ENCODE measurements at regions not wholly inside any gene's neighbourhood (a gene's known extent, or its start where the extent isn't known, plus 50 kb on each side); places are given as distances from the start of the nearest gene placed in this dataset.

DNA sequence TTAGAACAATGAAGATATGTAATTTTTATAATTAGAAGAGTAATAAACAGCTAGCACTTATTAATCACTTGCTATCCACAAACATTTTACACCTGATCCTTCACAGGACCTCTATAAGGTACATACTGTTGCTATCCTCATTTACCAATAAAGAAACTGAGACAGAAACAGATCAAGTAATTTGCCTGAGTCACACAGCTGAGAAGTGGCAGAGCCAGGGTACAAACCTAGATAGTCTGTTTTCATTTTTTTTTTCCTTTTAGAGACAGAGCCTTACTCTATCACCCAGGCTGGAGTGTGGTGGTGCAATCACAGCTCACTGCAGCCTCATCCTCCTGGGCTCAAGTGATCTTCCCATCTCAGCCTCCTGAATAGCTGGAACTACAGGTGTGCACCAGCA, 71.8 kb upstream of the PTH start:
- TF ChIP-seq EZH2 (IDR thresholded peaks at IDR 0.05) (no peak), EZH2phosphoT487 (IDR thresholded peaks at IDR 0.05) (no peak)
- TF ChIP-seq, protein P1, sequence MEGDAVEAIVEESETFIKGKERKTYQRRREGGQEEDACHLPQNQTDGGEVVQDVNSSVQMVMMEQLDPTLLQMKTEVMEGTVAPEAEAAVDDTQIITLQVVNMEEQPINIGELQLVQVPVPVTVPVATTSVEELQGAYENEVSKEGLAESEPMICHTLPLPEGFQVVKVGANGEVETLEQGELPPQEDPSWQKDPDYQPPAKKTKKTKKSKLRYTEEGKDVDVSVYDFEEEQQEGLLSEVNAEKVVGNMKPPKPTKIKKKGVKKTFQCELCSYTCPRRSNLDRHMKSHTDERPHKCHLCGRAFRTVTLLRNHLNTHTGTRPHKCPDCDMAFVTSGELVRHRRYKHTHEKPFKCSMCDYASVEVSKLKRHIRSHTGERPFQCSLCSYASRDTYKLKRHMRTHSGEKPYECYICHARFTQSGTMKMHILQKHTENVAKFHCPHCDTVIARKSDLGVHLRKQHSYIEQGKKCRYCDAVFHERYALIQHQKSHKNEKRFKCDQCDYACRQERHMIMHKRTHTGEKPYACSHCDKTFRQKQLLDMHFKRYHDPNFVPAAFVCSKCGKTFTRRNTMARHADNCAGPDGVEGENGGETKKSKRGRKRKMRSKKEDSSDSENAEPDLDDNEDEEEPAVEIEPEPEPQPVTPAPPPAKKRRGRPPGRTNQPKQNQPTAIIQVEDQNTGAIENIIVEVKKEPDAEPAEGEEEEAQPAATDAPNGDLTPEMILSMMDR (IDR thresholded peaks at IDR 0.05): no peak

All from neural progenitor cell (in vitro differentiated cells).